ENCODE measurements at regions not wholly inside any gene's neighbourhood (a gene's known extent, or its start where the extent isn't known, plus 50 kb on each side); places are given as distances from the start of the nearest gene placed in this dataset.
"Not testable (repeated sequence)": the region's sequence is repeated elsewhere in the genome, so short reads cannot be mapped to it uniquely, and the experiment has no call there.

DNA sequence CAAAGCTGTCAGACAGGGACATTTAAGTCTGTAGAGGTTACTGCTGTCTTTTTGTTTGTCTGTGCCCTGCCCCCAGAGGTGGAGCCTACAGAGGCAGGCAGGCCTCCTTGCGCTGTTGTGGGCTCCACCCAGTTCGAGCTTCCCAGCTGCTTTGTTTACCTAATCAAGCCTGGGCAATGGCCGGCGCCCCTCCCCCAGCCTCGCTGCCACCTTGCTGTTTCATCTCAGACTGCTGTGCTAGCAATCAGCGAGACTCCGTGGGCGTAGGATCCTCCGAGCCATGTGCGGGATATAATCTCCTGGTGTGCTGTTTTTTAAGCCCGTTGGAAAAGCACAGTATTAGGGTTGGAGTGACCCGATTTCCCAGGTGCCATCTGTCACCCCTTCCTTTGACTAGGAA is 454.2 kb upstream of the CCDC196 start:
- ATAC-seq; intact Hi-C loops (cut with DNase I); DNase-seq: not testable (repeated sequence)

DNA sequence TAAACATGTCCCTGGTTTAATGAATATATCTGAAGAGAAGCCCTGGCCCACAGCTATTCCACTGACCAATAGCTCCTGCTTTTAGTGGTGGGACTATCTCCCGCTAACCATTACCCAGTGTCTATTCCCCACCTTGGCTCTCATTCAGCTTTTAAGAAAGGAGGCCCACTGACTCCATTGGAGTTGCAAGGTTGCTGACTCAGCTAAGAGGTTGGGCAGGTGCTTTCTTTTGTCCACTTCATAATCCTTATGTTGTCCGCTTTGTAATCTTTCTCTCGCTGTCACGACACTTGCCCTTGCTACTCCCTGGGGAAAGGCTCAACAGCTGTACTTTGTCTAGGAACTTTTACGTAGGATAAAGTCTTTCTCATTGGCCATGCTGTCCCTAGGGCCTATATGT is 453.4 kb upstream of the CCDC196 start:
- DNase-seq (no peak), ATAC-seq (no peak)
- intact Hi-C loops (cut with DNase I): no loop called here

DNA sequence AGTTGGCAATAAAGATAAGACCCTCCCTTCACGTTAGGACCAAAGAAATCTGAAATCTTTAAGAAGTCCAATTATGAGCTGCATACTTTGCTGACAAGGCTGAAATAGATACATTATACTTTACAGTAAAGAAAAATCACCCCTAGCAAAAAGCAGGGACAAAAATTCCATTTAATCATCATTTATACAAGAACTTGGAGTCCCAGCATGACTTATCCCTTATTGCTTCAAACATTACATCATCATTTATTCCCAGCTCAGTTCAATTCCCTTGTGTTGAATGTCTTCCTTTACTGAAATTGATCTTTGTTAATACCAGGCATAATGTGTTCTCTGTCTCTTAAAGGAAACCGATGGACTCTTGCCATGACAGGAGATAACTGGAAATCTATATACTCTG is 449.6 kb upstream of the CCDC196 start:
- intact Hi-C loops (cut with DNase I): loop anchor here in 1 of 2 donors (5.0 kb wide), 1 partner anchor 44 kb away; no protein-coding TSS in a partner anchor
- DNase-seq (no peak), ATAC-seq (no peak)

DNA sequence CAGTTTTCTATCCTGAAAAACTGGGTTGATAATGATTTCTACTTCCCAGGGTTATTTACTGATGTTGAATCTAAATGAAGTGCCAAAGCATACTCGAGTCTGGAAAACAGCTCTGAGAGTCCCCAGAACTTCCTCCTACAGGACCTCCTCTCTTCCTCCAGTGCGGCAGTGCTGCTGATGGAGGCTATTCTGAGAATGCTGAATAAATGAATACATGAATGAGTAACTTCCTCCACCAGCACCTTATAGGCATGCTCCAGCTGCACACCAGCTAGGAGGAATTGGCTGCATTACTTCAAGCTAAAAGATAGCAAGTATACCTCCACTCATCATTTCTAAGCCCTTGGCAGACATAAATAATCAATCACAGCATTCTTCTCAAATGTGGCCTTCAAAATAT is 448.8 kb upstream of the CCDC196 start:
- ATAC-seq (peak in 1 of 2 donors; percentile 59), DNase-seq (no peak)
- intact Hi-C loops (cut with DNase I): loop anchor here in 1 of 2 donors (5.0 kb wide), 1 partner anchor 45 kb away; no protein-coding TSS in a partner anchor

DNA sequence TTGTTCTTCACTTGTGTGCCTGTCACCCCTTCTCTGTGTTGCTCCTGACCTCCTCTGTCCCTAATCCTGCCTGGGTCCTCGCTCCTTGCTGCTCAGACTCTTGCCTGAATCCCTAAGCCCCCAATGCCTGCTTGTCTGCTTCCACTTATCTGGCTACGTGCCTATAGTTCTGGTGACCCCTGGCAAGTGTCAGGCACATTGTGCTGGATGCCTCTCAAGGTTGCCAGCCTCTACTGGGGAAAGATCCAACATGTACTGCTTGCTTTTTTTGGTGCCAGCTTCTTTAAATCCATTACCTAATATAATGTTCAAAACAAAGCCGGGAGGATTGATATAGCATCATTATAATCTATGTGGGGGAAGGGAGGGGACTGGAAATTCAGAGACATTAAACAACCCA is 448.0 kb upstream of the CCDC196 start:
- DNase-seq: no peak
- ATAC-seq: peak; percentile 23 to 80
- intact Hi-C loops (cut with DNase I): loop anchor here in 1 of 2 donors (5.0 kb wide), 1 partner anchor 46 kb away; no protein-coding TSS in a partner anchor

DNA sequence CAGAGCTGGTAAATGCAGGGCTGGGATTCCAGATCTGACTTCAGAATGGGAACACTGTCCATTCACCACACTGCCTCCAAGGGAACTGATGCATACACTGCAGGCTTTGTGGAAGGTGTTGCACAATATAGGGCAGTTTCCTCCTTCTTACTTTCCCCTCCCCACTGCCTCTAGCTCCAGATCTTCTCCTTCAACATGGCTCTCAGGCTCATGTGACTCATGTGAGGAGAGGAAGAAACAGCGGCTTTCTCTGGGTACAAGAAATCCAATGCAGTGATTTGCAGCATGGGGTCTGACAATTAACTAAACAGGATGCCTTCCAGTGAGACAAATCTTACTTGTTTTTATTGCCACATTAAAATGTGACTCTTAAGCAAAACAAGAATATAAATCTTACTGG is 447.6 kb upstream of the CCDC196 start:
- ATAC-seq (peak; percentile 84 to 92), DNase-seq (no peak)
- intact Hi-C loops (cut with DNase I): loop anchor here in 1 of 2 donors (5.0 kb wide), 1 partner anchor 46 kb away; no protein-coding TSS in a partner anchor

DNA sequence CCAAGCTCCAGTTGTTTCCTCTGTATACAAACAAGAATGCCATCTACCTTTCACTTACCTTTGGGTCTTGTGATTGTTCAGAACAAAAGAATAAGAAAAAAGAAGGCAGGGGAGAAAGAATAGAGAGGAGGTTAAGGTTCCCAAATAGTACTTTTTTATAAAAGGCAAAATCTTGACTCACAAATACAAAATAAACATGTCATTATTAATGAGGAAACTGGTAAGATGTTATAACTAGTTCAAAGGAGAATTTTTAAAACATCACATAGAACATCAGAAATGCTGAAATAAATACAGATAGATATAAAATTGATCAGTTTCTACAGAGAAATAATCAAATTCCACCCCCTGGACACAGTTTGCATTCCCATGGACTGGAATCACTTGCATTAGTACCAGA is 446.7 kb upstream of the CCDC196 start:
- ATAC-seq (no peak), DNase-seq (no peak)
- intact Hi-C loops (cut with DNase I): loop anchor here in 1 of 2 donors (5.0 kb wide), 1 partner anchor 47 kb away; no protein-coding TSS in a partner anchor

DNA sequence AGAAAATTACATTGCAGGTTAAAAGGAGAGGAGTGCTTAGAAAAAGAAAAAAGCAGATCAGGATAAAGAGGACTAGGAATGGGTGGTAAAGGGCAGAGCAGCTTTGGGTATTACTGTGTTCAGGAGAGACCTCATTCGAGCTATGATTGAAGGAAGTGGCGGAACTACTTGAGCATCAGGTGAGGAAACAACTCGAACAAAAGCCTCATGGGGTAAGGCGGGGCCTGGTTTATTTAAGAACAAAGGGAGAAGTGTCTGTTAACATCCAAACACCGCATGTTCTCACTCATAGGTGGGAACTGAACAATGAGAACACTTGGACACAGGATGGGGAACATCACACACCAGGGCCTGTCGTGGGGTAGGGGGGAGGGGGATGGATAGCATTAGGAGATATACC is 444.6 kb upstream of the CCDC196 start:
- ATAC-seq (no peak), DNase-seq (no peak)
- intact Hi-C loops (cut with DNase I): no loop called here

DNA sequence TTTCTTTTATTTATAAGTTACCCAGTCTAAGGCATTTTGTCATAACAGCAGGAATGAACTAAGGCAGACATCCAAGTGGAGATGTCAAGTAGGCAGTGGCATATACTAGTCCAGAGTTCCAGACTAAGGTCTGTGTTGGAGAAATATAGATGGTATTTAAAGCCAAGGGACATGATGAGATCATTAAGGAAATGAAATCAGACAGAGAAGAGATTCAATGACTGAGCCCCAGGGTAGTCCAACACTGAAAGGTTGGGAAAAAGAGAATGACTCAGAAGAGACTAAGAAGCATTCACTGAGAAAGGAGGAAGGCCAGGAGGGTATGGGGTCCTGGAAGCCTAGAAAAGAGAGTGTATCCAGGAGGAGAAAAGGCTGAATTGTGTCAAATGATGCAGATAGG is 442.2 kb upstream of the CCDC196 start:
- intact Hi-C loops (cut with DNase I): no loop called here
- DNase-seq: no peak
- peak in 1 of 2 donors; percentile 13 for ATAC-seq

DNA sequence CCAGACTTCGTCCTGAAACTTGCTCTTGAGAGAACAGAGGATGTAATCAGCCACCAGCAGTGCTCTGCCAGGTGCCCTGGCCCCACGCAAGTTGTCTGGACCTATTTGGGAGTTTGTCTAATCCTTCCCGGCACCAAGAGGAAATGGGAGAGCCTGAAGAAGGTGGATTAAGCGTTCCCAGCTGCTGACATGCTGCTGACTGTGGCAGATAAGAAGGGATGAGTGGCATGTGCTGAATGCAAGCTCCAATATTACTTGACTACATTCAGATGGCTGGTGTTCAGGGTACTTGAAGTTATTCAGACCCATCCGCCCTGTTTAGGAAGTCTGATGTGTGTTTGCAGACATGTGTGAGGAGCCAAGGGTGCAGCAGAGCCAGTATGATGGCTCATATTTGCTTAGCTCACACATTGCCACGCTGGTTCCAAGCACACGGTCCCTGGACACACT is 440.6 kb upstream of the CCDC196 start:
- intact Hi-C loops (cut with DNase I): no loop called here
- peak; percentile 72 for DNase-seq
- ATAC-seq: peak; percentile 94

DNA sequence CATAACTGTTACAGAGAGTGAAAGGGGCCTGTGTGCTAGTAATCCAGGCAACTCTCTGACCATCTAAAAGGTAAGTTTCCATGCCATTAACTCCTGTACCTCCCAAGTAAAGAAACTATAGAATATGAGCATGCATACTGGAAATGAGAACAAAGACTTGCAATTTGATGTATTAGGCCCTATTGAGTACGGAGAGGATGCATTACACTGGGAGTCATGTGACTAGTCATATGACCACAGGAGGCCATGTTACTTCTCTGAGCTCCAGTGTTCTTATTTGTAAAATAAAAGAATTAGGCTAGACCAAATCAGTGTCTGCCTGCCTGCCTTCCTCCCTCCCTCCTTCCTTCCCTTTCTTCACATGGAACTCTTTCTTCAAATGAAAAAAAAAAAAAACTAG is 440.1 kb upstream of the CCDC196 start:
- peak; percentile 16 to 19 for ATAC-seq
- intact Hi-C loops (cut with DNase I): no loop called here

DNA sequence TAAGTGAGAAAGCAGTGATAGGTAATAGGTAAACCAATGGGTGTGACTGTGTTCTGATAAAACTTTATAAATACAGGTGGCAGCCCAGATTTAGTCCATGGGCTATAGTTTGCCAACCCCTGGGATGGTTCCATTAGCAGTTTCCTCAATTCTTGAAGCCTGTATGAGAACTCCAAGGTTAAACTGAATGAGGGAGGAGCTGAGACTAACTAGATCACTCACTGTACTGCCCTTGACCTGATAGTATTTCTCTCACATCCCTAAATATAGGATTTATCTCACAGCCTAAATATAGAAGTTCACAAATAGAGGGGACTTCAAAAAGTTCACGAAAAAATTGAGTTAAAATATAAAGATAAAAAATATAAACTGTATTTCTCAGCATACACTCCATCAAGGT is 439.6 kb upstream of the CCDC196 start:
- DNase-seq (no peak), ATAC-seq (peak; percentile 35 to 38)
- intact Hi-C loops (cut with DNase I): no loop called here

More for the DNA sequence above, 440.1 kb upstream of the CCDC196 start:
- no peak for DNase-seq

DNA sequence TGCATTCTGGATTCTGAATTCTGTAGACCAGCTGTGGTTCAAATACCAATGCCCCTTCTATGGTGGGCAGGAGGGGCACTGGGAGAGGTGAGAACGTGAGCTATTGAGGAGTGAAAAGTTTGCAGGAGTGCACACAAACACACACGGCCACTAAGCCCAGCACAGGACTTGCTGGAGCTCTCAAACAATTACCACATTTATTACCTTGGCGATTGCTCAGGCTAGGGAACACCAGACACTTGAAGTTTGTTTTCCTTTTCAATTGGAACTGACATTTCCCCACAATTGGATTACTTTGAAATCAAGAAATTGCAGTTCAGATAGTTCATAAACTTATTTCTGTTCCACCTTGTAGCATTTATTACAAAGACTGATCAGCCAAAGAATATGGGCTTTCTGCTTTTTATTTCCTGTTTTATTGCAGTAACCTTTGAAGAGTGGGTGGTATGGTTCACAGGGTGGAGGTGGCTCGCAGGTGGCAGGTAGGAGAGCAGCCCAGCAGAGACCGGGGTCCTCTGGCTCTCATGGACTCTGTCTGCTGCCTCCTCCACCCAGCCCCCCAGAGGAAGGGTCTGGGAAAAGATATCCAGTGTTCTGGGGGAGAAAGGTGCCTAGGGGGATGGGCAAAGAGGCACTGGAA is 429.8 kb upstream of the CCDC196 start:
- no peak for ATAC-seq
- DNase-seq: no peak
- intact Hi-C loops (cut with DNase I): no loop called here

DNA sequence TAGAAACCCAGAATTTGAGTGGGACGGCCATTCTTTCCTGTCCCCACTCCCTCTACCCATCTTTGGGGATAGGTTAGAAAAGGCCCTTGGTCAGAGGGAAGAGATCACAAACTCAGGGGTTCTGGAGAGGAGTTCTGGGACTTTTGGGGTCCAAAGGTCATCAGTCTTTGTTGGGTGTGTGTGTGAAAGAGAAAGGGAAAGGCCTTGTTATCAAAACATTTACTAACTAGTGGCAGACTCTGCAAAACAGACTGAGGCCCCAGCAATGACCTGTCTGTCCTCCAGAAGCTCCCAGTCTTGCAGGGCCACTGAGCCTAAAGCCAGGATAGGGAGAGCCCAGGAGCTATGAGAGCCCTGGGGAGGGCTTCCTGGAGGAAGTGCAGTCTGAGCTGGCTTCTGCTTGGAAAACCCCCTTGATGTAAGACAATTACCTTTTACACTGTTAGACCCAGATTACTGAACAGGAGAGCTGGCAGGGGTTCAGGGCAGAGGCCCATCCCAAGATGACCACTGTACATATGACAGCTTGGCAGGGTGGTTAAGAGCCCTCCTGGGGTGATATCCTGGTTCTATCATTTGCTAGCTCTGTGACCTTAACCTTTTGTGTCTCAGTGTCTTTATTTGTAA is 429.1 kb upstream of the CCDC196 start:
- DNase-seq: no peak
- ATAC-seq: no peak
- intact Hi-C loops (cut with DNase I): no loop called here

DNA sequence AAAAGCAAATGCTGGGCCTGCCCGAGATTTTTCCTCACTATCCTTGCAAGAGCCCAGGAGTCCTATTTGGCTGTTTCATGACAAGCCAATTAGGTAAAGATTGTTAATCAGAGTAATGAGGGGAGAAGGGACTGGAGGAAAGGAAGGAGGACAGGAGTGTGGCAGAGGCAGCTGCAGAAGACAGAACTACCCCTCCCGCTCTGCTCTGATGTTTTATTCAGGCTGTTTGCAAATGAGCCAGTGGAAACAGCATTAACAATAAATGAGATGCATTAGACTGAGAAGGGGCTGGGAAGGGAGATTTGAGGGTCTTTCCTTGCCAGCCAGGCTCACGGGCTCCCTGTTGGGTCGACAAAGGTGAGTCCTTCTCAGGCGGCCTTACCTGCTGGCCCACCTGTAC is 421.0 kb upstream of the CCDC196 start:
- intact Hi-C loops (cut with DNase I): no loop called here
- DNase-seq (no peak), ATAC-seq (no peak)

DNA sequence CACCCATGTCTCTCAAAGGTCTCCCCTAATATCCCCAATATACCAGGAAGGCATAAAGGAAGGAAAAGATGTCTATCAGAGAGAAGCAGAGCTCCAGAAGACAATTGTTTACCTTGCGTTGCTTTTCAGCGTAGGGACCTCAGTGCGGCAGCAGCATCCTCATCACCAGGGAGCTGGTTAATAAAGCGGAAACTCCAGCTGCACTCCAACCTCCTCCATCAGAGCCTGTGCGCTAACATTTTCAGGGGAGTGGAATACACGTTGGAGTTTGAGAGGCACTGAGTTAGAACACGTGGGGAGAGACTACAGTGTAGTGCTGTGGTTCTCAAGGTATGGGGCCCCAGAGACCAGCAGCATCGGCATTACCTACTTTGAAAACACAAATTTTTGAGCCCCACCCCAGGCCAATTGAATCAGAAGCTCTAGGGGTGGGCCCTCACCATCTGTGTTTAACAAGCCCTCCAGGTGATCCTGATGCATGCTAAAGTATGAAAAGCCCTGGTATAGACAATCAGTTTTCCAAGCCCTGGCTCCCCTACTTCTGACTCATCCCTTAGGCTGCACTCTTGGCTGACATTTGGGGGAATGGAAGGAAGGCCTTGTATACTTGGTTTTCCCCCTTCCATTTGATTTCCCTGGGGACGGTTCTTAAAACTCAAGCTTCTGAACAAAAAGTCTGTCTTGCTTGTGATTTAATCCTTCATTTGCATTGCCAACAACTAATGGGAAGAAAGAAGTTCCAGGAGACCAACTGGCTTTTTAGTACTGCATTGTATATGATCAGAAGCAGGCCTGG is 419.0 kb upstream of the CCDC196 start:
- no peak for DNase-seq
- intact Hi-C loops (cut with DNase I): no loop called here
- peak in 1 of 2 donors; percentile 69 for ATAC-seq

DNA sequence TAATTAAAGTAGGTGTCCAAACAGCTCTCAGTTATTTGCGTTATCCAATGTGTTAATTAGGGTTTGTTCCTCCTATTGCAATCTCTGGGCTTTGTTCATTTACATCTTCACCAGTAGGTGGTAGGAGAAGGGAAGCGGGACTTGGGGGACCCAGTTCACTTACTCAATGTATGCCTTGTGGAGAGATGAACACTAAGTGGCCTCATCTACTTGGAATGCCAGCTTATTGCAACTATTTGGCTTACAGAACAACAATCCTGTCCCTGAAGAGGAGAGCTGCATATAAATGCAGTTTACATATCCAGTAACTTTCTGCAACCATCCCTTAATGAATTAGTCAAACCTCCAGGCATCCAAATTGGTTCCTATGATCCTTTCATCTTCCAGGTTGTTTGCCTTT is 417.1 kb upstream of the CCDC196 start:
- intact Hi-C loops (cut with DNase I): no loop called here
- DNase-seq: no peak
- ATAC-seq: no peak

DNA sequence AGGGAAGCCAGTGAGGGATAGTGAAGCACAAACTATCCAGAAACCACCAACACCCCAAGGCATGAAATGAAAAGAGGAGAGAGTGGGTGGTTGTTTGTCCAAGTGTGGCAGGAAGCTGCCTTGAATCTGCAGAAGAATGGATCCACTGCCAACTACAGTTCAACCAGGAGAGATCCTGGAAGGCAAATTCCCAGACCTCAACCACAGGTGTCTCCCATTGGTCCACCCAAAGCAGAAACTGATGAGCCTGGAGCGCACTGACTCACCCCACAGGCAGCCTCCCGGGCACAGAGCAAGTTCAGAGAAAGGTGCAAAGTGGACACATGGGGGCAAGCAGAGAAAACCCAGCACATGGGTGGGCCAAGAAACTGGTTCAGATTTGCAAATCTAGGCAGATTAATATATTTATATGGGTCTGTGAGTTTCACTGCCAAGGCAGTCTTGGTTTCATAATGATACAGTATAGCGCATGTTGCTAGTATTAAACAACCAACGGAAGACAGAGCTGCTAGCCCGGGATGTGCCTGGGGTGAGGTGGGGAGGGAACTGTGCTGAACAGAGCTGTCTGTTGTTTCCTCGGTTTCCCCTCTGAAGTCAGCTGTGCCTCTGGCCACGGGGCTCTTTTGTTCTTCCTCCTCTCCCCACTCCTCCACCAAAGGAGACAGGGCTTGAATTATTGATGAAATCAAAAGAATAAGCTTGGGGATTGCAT is 416.2 kb upstream of the CCDC196 start:
- intact Hi-C loops (cut with DNase I): loop anchor here in 1 of 2 donors (2.0 to 5.0 kb wide), 4 partner anchors 107 to 903 kb away; partner anchors contain the start of gene FUT8
- ATAC-seq: no peak
- no peak for DNase-seq

Data from left cardiac atrium (tissue), 4 donors.